B cell (primary cell): ENCODE measurements at regions not wholly inside any gene's neighbourhood (a gene's known extent, or its start where the extent isn't known, plus 50 kb on each side); places are given as distances from the start of the nearest gene placed in this dataset.

Experiments used
- ATAC-seq: fragments of 200-7000 bp; cut with Tn5 transposase; one replicate; pipeline ENCODE4 v1.10.0; 2021; ENCODE audit warnings: low read depth, mild to moderate bottlenecking, moderate number of reproducible peaks, moderate library complexity
- CTCF ChIA-PET: fragments of 350-600 bp; sonication (Branson Sonifier 250); formaldehyde crosslinking; loops from one replicate; lab custom pipeline; 2021; ENCODE audit warnings: antibody characterized with exemption, inconsistent platforms; lab: Charles Lee
- POLR2A ChIA-PET: fragments of 350-600 bp; sonication (Branson Sonifier 250); formaldehyde crosslinking; loops from one replicate; lab custom pipeline; 2021; ENCODE audit warnings: antibody characterized with exemption; lab: Charles Lee
- DNase-seq: peaks from one replicate; pipeline ENCODE4 v3.0.0; 2013
- H2AFZ ChIP-seq: 2 replicates; pipeline ENCODE4 v1.6.1; 2012; ENCODE audit warnings: mild to moderate bottlenecking, low read depth, low read length; ENCODE audit not compliant: insufficient read depth, poor library complexity, severe bottlenecking
- H3K27ac ChIP-seq, 2 donors: 1 replicate in 1 of 2; 2 replicates in 1 of 2; pipeline ENCODE4 v1.5.1; 2012 to 2013; ENCODE audit warnings: low read length in 2 of 2, mild to moderate bottlenecking in 2 of 2, moderate library complexity in 1 of 2
- H3K27me3 ChIP-seq, 4 experiments: fragments of 200-600 bp in 1 of 4; sonication (generic) in 1 of 4; replicated peaks in 1 of 4; 1 replicate in 2 of 4; 2 replicates in 2 of 4; pipeline versions ENCODE4 v1.6.1 to v1.7.0; 2013 to 2016; ENCODE audit warnings: low read length in 3 of 4, mild to moderate bottlenecking in 2 of 4, mixed read lengths in 1 of 4, moderate library complexity in 1 of 4; ENCODE audit not compliant: insufficient read depth in 4 of 4, control insufficient read depth in 3 of 4; ENCODE audit errors: control extremely low read depth in 1 of 4
- H3K36me3 ChIP-seq, 2 experiments: replicated peaks in 1 of 2; 1 replicate in 1 of 2; 2 replicates in 1 of 2; pipeline versions ENCODE4 v1.6.1 to v1.7.1; 2013; ENCODE audit warnings: low read length in 1 of 2; ENCODE audit not compliant: insufficient read depth in 2 of 2, control insufficient read depth in 1 of 2; ENCODE audit errors: control extremely low read depth in 1 of 2, extremely low read depth in 1 of 2
- H3K4me1 ChIP-seq, 2 donors: fragments of 200-600 bp in 1 of 2; sonication (generic) in 1 of 2; 1 replicate in 1 of 2; 2 replicates in 1 of 2; pipeline versions ENCODE4 v1.5.1 to v1.6.1; 2013 to 2017; ENCODE audit warnings: low read length in 2 of 2; ENCODE audit not compliant: control insufficient read depth in 2 of 2, insufficient read depth in 2 of 2
- H3K4me2 ChIP-seq: replicated peaks from 2 replicates; pipeline ENCODE3; 2012; ENCODE audit warnings: mild to moderate bottlenecking, low read depth, low read length; ENCODE audit not compliant: poor library complexity, severe bottlenecking
- H3K4me3 ChIP-seq, 5 experiments: fragments of 200-600 bp in 1 of 5; sonication (generic) in 1 of 5; 1 replicate in 3 of 5; 2 replicates in 2 of 5; pipeline versions ENCODE4 v1.5.1 to v1.7.0; 2011 to 2016; ENCODE audit warnings: low read length in 4 of 5, mild to moderate bottlenecking in 4 of 5, low read depth in 2 of 5, control low read depth in 1 of 5, moderate library complexity in 1 of 5; ENCODE audit not compliant: insufficient read depth in 1 of 5; ENCODE audit errors: control extremely low read depth in 1 of 5, extremely low read depth in 1 of 5
- H3K79me2 ChIP-seq: fragments of 200-600 bp; sonication (generic); one replicate; pipeline ENCODE4 v1.6.0; 2016; ENCODE audit warnings: low read length; ENCODE audit not compliant: control insufficient read depth, insufficient read depth
- H3K9ac ChIP-seq: fragments of 200-600 bp; sonication (generic); 2 replicates; pipeline ENCODE4 v1.6.1; 2017; ENCODE audit warnings: mild to moderate bottlenecking, low read length, moderate library complexity
- H3K9me3 ChIP-seq, 3 donors: one replicate each; pipeline versions ENCODE4 v1.6.1 to v1.7.1; 2013; ENCODE audit warnings: low read length in 2 of 3; ENCODE audit not compliant: control insufficient read depth in 2 of 3, insufficient read depth in 1 of 3; ENCODE audit errors: control extremely low read depth in 1 of 3
- H4K20me1 ChIP-seq: 2 replicates; pipeline ENCODE4 v1.6.0; 2012; ENCODE audit warnings: mild to moderate bottlenecking, low read length; ENCODE audit not compliant: insufficient read depth, control insufficient read depth, poor library complexity, severe bottlenecking
- H3K27ac Mint-ChIP-seq: one replicate; pipeline ENCODE4 v1.8.0; 2021; ENCODE audit warnings: mixed read lengths
- H3K27me3 Mint-ChIP-seq: one replicate; pipeline ENCODE4 v1.8.0; 2021; ENCODE audit warnings: mixed read lengths
- H3K4me1 Mint-ChIP-seq: one replicate; pipeline ENCODE4 v1.8.0; 2021; ENCODE audit warnings: mixed read lengths
- H3K4me3 Mint-ChIP-seq: one replicate; pipeline ENCODE4 v1.8.0; 2021; ENCODE audit warnings: mixed read lengths
- H3K9me3 Mint-ChIP-seq: one replicate; pipeline ENCODE4 v1.8.0; 2022; ENCODE audit warnings: mixed read lengths; ENCODE audit not compliant: insufficient read depth
- CTCF ChIP-seq: fragments of 200-600 bp; IDR thresholded peaks from one replicate; pipeline ENCODE4 v1.8.0; 2022; ENCODE audit warnings: antibody characterized with exemption, mild to moderate bottlenecking
- EZH2 ChIP-seq: IDR thresholded peaks from 2 replicates; pipeline ENCODE4 v1.6.1; 2012; ENCODE audit warnings: borderline replicate concordance, low read depth, mild to moderate bottlenecking, moderate library complexity, low read length; ENCODE audit not compliant: insufficient read depth, poor library complexity, severe bottlenecking
- WGBS: methylation state at CpG from one replicate; pipeline ENCODE4 v1.1.5; 2013; ENCODE audit warnings: missing lambda C conversion rate; ENCODE audit not compliant: insufficient coverage; 5-methylcytosine and 5-hydroxymethylcytosine counted together
- intact Hi-C: fragments of 100-400 bp; cut with micrococcal nuclease; formaldehyde crosslinking; loops from one replicate; pipeline ENCODE4 v1.10.0; 2022

GRCh38 chr4:66016240-66016639 lies 346.0 kb upstream of the EPHA5 start:
- TF ChIP-seq EZH2, result no peak
- TF ChIP-seq CTCF, result no peak
- 71% methylated on average over 1 of the region's 1 CpG for WGBS
- intact Hi-C loops, result no loop called here
- H3K9me3 ChIP-seq, result peaks cover 2 to 10% (median 6%) of the 10 kb centered on the region in 3 donors
- DNase-seq (no peak), ATAC-seq (no peak)
- no peaks in the 10 kb centered on the region for H3K27me3 Mint-ChIP-seq
- no peak overlapping the region for H3K27ac ChIP-seq
- no peaks in the 10 kb centered on the region for H3K4me1 Mint-ChIP-seq
- no peak overlapping the region for H3K27ac Mint-ChIP-seq
- no peaks in the 10 kb centered on the region for H3K27me3 ChIP-seq
- no peak overlapping the region for H3K9ac ChIP-seq
- H3K79me2 ChIP-seq, result no peaks in the 10 kb centered on the region
- H3K4me3 ChIP-seq, result no peak overlapping the region
- CTCF ChIA-PET, result no interaction called here
- no peak overlapping the region for H3K4me3 Mint-ChIP-seq
- H3K36me3 ChIP-seq, result no peaks in the 10 kb centered on the region
- POLR2A ChIA-PET, result no interaction called here
- no peak overlapping the region for H2AFZ ChIP-seq
- H3K4me2 ChIP-seq, result no peak overlapping the region
- no peaks in the 10 kb centered on the region for H3K4me1 ChIP-seq
- H4K20me1 ChIP-seq, result no peaks in the 10 kb centered on the region
- peaks cover 11% of the 10 kb centered on the region for H3K9me3 Mint-ChIP-seq

GRCh38 chr4:66014146-66014765 lies 344.0 kb upstream of the EPHA5 start:
- ChIA-PET CTCF (no interaction called here), POLR2A (no interaction called here)
- 48% methylated on average over 2 of the region's 3 CpGs for WGBS
- DNase-seq, result no peak
- intact Hi-C loops, result no loop called here
- no peak overlapping the region for H3K27ac Mint-ChIP-seq
- TF ChIP-seq EZH2 (no peak), CTCF (no peak)
- H3K9me3 Mint-ChIP-seq, result peaks cover 8% of the 10 kb centered on the region
- Histone ChIP-seq H3K4me3 (no peak overlapping the region), H3K9me3 (peaks cover 1 to 10% (median 6%) of the 10 kb centered on the region in 3 donors), H3K27me3 (no peaks in the 10 kb centered on the region), H2AFZ (no peak overlapping the region), H3K4me2 (no peak overlapping the region), H3K79me2 (no peaks in the 10 kb centered on the region), H4K20me1 (no peaks in the 10 kb centered on the region), H3K4me1 (no peaks in the 10 kb centered on the region), H3K36me3 (no peaks in the 10 kb centered on the region), H3K27ac (no peak overlapping the region), H3K9ac (no peak overlapping the region)
- no peak overlapping the region for H3K4me3 Mint-ChIP-seq
- H3K27me3 Mint-ChIP-seq, result no peaks in the 10 kb centered on the region
- H3K4me1 Mint-ChIP-seq, result no peaks in the 10 kb centered on the region
- ATAC-seq, result no peak
